ENCODE measurements at regions not wholly inside any gene's neighbourhood (a gene's known extent, or its start where the extent isn't known, plus 50 kb on each side); places are given as distances from the start of the nearest gene placed in this dataset.

- Histone ChIP-seq H4K20me1 (ENCODE audit: insufficient read depth, low read length, poor library complexity, severe bottlenecking) (no peaks in the 10 kb centered on the region), H3K4me2 (ENCODE audit: low read depth, low read length, poor library complexity, severe bottlenecking) (no peak overlapping the region), H3K9me3 (ENCODE audit: insufficient read depth, low read depth, low read length) (no peaks in the 10 kb centered on the region; the same call in 1 of the 2 replicates), H3F3A (ENCODE audit: low read depth) (no peaks in the 10 kb centered on the region), H2AFZ (ENCODE audit: low read length) (no peak overlapping the region), H3K79me2 (ENCODE audit: insufficient read depth, low read length) (no peaks in the 10 kb centered on the region), H3K4me3 (ENCODE audit: low read length, poor library complexity, severe bottlenecking) (no peak overlapping the region), H3K4me1 (ENCODE audit: insufficient read depth, low read length, poor library complexity, severe bottlenecking) (no peaks in the 10 kb centered on the region), H3K9ac (ENCODE audit: low read depth, low read length, poor library complexity, severe bottlenecking) (no peak overlapping the region), H3K27me3 (ENCODE audit: insufficient read depth, low read length, poor library complexity, severe bottlenecking) (no peaks in the 10 kb centered on the region), H3K36me3 (ENCODE audit: insufficient read depth, low read length) (no peaks in the 10 kb centered on the region), H3K9me2 (replicated peaks; ENCODE audit: low read depth, low read length) (no peaks in the 10 kb centered on the region)
- TF ChIP-seq CTCF (conservative IDR thresholded peaks at IDR 0.05; ENCODE audit: low read length), result no peak
- no peak for TF ChIP-seq EZH2phosphoT487 (IDR thresholded peaks at IDR 0.05; ENCODE audit: borderline replicate concordance)
These were observed 605.4 kb upstream of the FZD8 start for GRCh38 chr10:36247478-36247877.

GRCh38 chr10:36236931-36237330 is 594.8 kb upstream of the FZD8 start:
- Histone ChIP-seq H3K9ac (ENCODE audit: low read depth, low read length, poor library complexity, severe bottlenecking) (no peak overlapping the region), H4K20me1 (ENCODE audit: insufficient read depth, low read length, poor library complexity, severe bottlenecking) (no peaks in the 10 kb centered on the region), H3K36me3 (ENCODE audit: insufficient read depth, low read length) (no peaks in the 10 kb centered on the region), H3K9me2 (replicated peaks; ENCODE audit: low read depth, low read length) (no peaks in the 10 kb centered on the region), H3K4me1 (ENCODE audit: insufficient read depth, low read length, poor library complexity, severe bottlenecking) (no peaks in the 10 kb centered on the region), H3K27me3 (ENCODE audit: insufficient read depth, low read length, poor library complexity, severe bottlenecking) (no peaks in the 10 kb centered on the region), H3K4me3 (ENCODE audit: low read length, poor library complexity, severe bottlenecking) (no peak overlapping the region), H3K79me2 (ENCODE audit: insufficient read depth, low read length) (no peaks in the 10 kb centered on the region), H3K9me3 (ENCODE audit: insufficient read depth, low read depth, low read length) (0 out of 2 replicates have a peak, but pooled peaks cover 2% of the 10 kb centered on the region), H2AFZ (ENCODE audit: low read length) (no peak overlapping the region), H3F3A (ENCODE audit: low read depth) (no peaks in the 10 kb centered on the region), H3K4me2 (ENCODE audit: low read depth, low read length, poor library complexity, severe bottlenecking) (no peak overlapping the region)
- TF ChIP-seq EZH2phosphoT487 (IDR thresholded peaks at IDR 0.05; ENCODE audit: borderline replicate concordance) (no peak), CTCF (conservative IDR thresholded peaks at IDR 0.05; ENCODE audit: low read length) (no peak)

GRCh38 chr10:36236341-36236740 is 594.2 kb upstream of the FZD8 start:
- Histone ChIP-seq H3K9ac (ENCODE audit: low read depth, low read length, poor library complexity, severe bottlenecking) (no peak overlapping the region), H2AFZ (ENCODE audit: low read length) (no peak overlapping the region), H3K4me2 (ENCODE audit: low read depth, low read length, poor library complexity, severe bottlenecking) (no peak overlapping the region), H3K9me3 (ENCODE audit: insufficient read depth, low read depth, low read length) (0 out of 2 replicates have a peak, but pooled peaks cover 2% of the 10 kb centered on the region), H3K36me3 (ENCODE audit: insufficient read depth, low read length) (no peaks in the 10 kb centered on the region), H3K4me1 (ENCODE audit: insufficient read depth, low read length, poor library complexity, severe bottlenecking) (no peaks in the 10 kb centered on the region), H3K4me3 (ENCODE audit: low read length, poor library complexity, severe bottlenecking) (no peak overlapping the region), H3F3A (ENCODE audit: low read depth) (no peaks in the 10 kb centered on the region), H3K79me2 (ENCODE audit: insufficient read depth, low read length) (no peaks in the 10 kb centered on the region), H3K9me2 (replicated peaks; ENCODE audit: low read depth, low read length) (no peaks in the 10 kb centered on the region), H3K27me3 (ENCODE audit: insufficient read depth, low read length, poor library complexity, severe bottlenecking) (no peaks in the 10 kb centered on the region), H4K20me1 (ENCODE audit: insufficient read depth, low read length, poor library complexity, severe bottlenecking) (no peaks in the 10 kb centered on the region)
- TF ChIP-seq CTCF (conservative IDR thresholded peaks at IDR 0.05; ENCODE audit: low read length), result no peak
- no peak for TF ChIP-seq EZH2phosphoT487 (IDR thresholded peaks at IDR 0.05; ENCODE audit: borderline replicate concordance)

All from Loucy (cell line).